Keratinocyte (primary cell): ENCODE measurements at regions not wholly inside any gene's neighbourhood (a gene's known extent, or its start where the extent isn't known, plus 50 kb on each side); places are given as distances from the start of the nearest gene placed in this dataset.

Experiments
- CTCF ChIP-seq, 3 experiments: IDR thresholded peaks in 1 of 3; conservative IDR thresholded peaks in 1 of 3; optimal IDR thresholded peaks in 1 of 3; 2 replicates in 2 of 3; 3 replicates in 1 of 3; pipeline versions ENCODE3 to v1.5.1; 2011; ENCODE audit warnings: low read length in 3 of 3, mild to moderate bottlenecking in 3 of 3, moderate library complexity in 2 of 3, control low read depth in 1 of 3, inconsistent platforms in 1 of 3; ENCODE audit not compliant: insufficient read depth in 2 of 3; ENCODE audit errors: extremely low read depth in 1 of 3
- EZH2 ChIP-seq: IDR thresholded peaks from one replicate; pipeline ENCODE4 v1.6.1; 2012; ENCODE audit warnings: inconsistent platforms, mild to moderate bottlenecking, low read length, moderate library complexity

GRCh38 chr20:60751826-60752225, 500.2 kb upstream of the CDH4 start:
- no peak for TF ChIP-seq CTCF (optimal IDR thresholded peaks at IDR 0.05 in 1 of 3, IDR thresholded peaks at IDR 0.05 in 1 of 3, conservative IDR thresholded peaks at IDR 0.05 in 1 of 3; ENCODE audit: extremely low read depth in 1 of 3, insufficient read depth in 2 of 3, low read length in 3 of 3)
- TF ChIP-seq EZH2 = no peak
